ENCODE measurements at regions not wholly inside any gene's neighbourhood (a gene's known extent, or its start where the extent isn't known, plus 50 kb on each side); places are given as distances from the start of the nearest gene placed in this dataset.

GRCh38 chr17:63125987-63126386 lies 160.0 kb downstream of the TANC2 start:
- no peak for DNase-seq (ENCODE audit: low read depth in 3 of 3, low spot score in 2 of 3)

- DNase-seq (ENCODE audit: low read depth in 3 of 3, low spot score in 2 of 3) = no peak
Observed at GRCh38 chr17:63126607-63127006, 160.6 kb downstream of the TANC2 start.

GRCh38 chr17:63132459-63132911 lies 166.4 kb downstream of the TANC2 start:
- no peak for DNase-seq (ENCODE audit: low read depth in 3 of 3, low spot score in 2 of 3)

GRCh38 chr17:63133491-63133890 lies 167.5 kb downstream of the TANC2 start:
- DNase-seq (ENCODE audit: low read depth in 3 of 3, low spot score in 2 of 3) = no peak

- DNase-seq (ENCODE audit: low read depth in 3 of 3, low spot score in 2 of 3) = no peak
Observed at GRCh38 chr17:63134867-63135266, 168.8 kb downstream of the TANC2 start.

- DNase-seq (ENCODE audit: low read depth in 3 of 3, low spot score in 2 of 3) = no peak
Observed at GRCh38 chr17:63136369-63137012, 170.5 kb downstream of the TANC2 start.

GRCh38 chr17:63137163-63137562 lies 171.1 kb downstream of the TANC2 start:
- no peak for DNase-seq (ENCODE audit: low read depth in 3 of 3, low spot score in 2 of 3)

GRCh38 chr17:63138713-63139112 lies 172.7 kb downstream of the TANC2 start:
- no peak for DNase-seq (ENCODE audit: low read depth in 3 of 3, low spot score in 2 of 3)

GRCh38 chr17:63139356-63139755 lies 173.3 kb downstream of the TANC2 start:
- DNase-seq (ENCODE audit: low read depth in 3 of 3, low spot score in 2 of 3) = no peak

GRCh38 chr17:63140255-63140654 lies 174.2 kb downstream of the TANC2 start:
- DNase-seq (ENCODE audit: low read depth in 3 of 3, low spot score in 2 of 3) = no peak

GRCh38 chr17:63142836-63143235 lies 176.8 kb downstream of the TANC2 start:
- no peak for DNase-seq (ENCODE audit: low read depth in 3 of 3, low spot score in 2 of 3)

GRCh38 chr17:63150490-63150889 lies 184.5 kb downstream of the TANC2 start:
- no peak for DNase-seq (ENCODE audit: low read depth in 3 of 3, low spot score in 2 of 3)

GRCh38 chr17:63150994-63151464 lies 185.0 kb downstream of the TANC2 start:
- peak; percentile 46 to 57 (median 51) for DNase-seq (ENCODE audit: low read depth in 3 of 3, low spot score in 2 of 3)

GRCh38 chr17:63151941-63152523 lies 186.0 kb downstream of the TANC2 start:
- DNase-seq (ENCODE audit: low read depth in 3 of 3, low spot score in 2 of 3) = no peak

GRCh38 chr17:63153488-63153887 lies 187.5 kb downstream of the TANC2 start:
- no peak for DNase-seq (ENCODE audit: low read depth in 3 of 3, low spot score in 2 of 3)

GRCh38 chr17:63154586-63155244 lies 188.7 kb downstream of the TANC2 start:
- DNase-seq (ENCODE audit: low read depth in 3 of 3, low spot score in 2 of 3) = no peak

GRCh38 chr17:63156986-63157385 lies 191.0 kb downstream of the TANC2 start:
- no peak for DNase-seq (ENCODE audit: low read depth in 3 of 3, low spot score in 2 of 3)

GRCh38 chr17:63162406-63163157 lies 196.5 kb downstream of the TANC2 start:
- no peak for DNase-seq (ENCODE audit: low read depth in 3 of 3, low spot score in 2 of 3)

GRCh38 chr17:63163158-63163520 lies 197.1 kb downstream of the TANC2 start:
- no peak for DNase-seq (ENCODE audit: low read depth in 3 of 3, low spot score in 2 of 3)

- no peak for DNase-seq (ENCODE audit: low read depth in 3 of 3, low spot score in 2 of 3)
Observed at GRCh38 chr17:63165400-63165799, 199.4 kb downstream of the TANC2 start.

- DNase-seq (ENCODE audit: low read depth in 3 of 3, low spot score in 2 of 3) = no peak
Observed at GRCh38 chr17:63170795-63171194, 204.8 kb downstream of the TANC2 start.

Data from right renal cortex interstitium (tissue), 3 donors.